ENCODE measurements at regions not wholly inside any gene's neighbourhood (a gene's known extent, or its start where the extent isn't known, plus 50 kb on each side); places are given as distances from the start of the nearest gene placed in this dataset.

- H3K27ac ChIP-seq (ENCODE audit: low read depth in 1 of 2, low read length in 2 of 2): no peak overlapping the region
- H3K27me3 ChIP-seq (ENCODE audit: control insufficient read depth in 4 of 4, insufficient read depth in 4 of 4, low read length in 3 of 4): peaks cover 0 to 5% (median 0%) of the 10 kb centered on the region in 4 donors
- H3K9ac ChIP-seq (ENCODE audit: low read depth in 1 of 2, low read length in 2 of 2): no peak overlapping the region
- H3K4me1 ChIP-seq (ENCODE audit: control insufficient read depth in 4 of 4, insufficient read depth in 4 of 4, low read length in 3 of 4): no peaks in the 10 kb centered on the region
- 54% methylated on average over 2 of the region's 2 CpGs for WGBS
- no peak overlapping the region for H3K4me3 ChIP-seq (ENCODE audit: low read depth in 1 of 3, low read length in 3 of 3)
- H3K9me3 ChIP-seq (ENCODE audit: control insufficient read depth in 4 of 4, low read length in 3 of 4): peaks cover 0 to 3% (median 0%) of the 10 kb centered on the region in 4 donors
- TF ChIP-seq HNF4A (conservative IDR thresholded peaks at IDR 0.05) (no peak), HNF4G (IDR thresholded peaks at IDR 0.05) (no peak), FOXA2 (IDR thresholded peaks at IDR 0.05) (no peak), GABPA (IDR thresholded peaks at IDR 0.05 in 1 of 2, conservative IDR thresholded peaks at IDR 0.05 in 1 of 2) (no peak), YY1 (IDR thresholded peaks at IDR 0.05) (no peak), FOXA1 (IDR thresholded peaks at IDR 0.05) (no peak)
- no peak for DNase-seq (ENCODE audit: low spot score)
- no peaks in the 10 kb centered on the region for H3K36me3 ChIP-seq (ENCODE audit: control insufficient read depth in 4 of 4, insufficient read depth in 3 of 4, low read depth in 1 of 4, low read length in 3 of 4)
These were observed 182.4 kb downstream of the KCTD12 start for GRCh38 chr13:76703621-76704288.

- Histone ChIP-seq H3K4me1 (ENCODE audit: control insufficient read depth in 4 of 4, insufficient read depth in 4 of 4, low read length in 3 of 4) (no peaks in the 10 kb centered on the region), H3K9me3 (ENCODE audit: control insufficient read depth in 4 of 4, low read length in 3 of 4) (peaks cover 0 to 3% (median 0%) of the 10 kb centered on the region in 4 donors), H3K27me3 (ENCODE audit: control insufficient read depth in 4 of 4, insufficient read depth in 4 of 4, low read length in 3 of 4) (peaks cover 0 to 5% (median 0%) of the 10 kb centered on the region in 4 donors), H3K36me3 (ENCODE audit: control insufficient read depth in 4 of 4, insufficient read depth in 3 of 4, low read depth in 1 of 4, low read length in 3 of 4) (no peaks in the 10 kb centered on the region), H3K27ac (ENCODE audit: low read depth in 1 of 2, low read length in 2 of 2) (no peak overlapping the region), H3K4me3 (ENCODE audit: low read depth in 1 of 3, low read length in 3 of 3) (no peak overlapping the region), H3K9ac (ENCODE audit: low read depth in 1 of 2, low read length in 2 of 2) (no peak overlapping the region)
- 78% methylated on average over 2 of the region's 2 CpGs for WGBS
- peak in 1 of 2 donors; percentile 5 for TF ChIP-seq RXRA (IDR thresholded peaks at IDR 0.05)
- TF ChIP-seq TAF1 (conservative IDR thresholded peaks at IDR 0.05): no peak
- no peak for DNase-seq (ENCODE audit: low spot score)
These were observed 183.0 kb downstream of the KCTD12 start for GRCh38 chr13:76703216-76703615.

- H3K27ac ChIP-seq (ENCODE audit: low read depth in 1 of 2, low read length in 2 of 2): no peak overlapping the region
- H3K36me3 ChIP-seq (ENCODE audit: control insufficient read depth in 4 of 4, insufficient read depth in 3 of 4, low read depth in 1 of 4, low read length in 3 of 4): no peaks in the 10 kb centered on the region
- peaks cover 0 to 5% (median 2%) of the 10 kb centered on the region in 4 donors for H3K27me3 ChIP-seq (ENCODE audit: control insufficient read depth in 4 of 4, insufficient read depth in 4 of 4, low read length in 3 of 4)
- no peak overlapping the region for H3K4me3 ChIP-seq (ENCODE audit: low read depth in 1 of 3, low read length in 3 of 3)
- no peak overlapping the region for H3K9ac ChIP-seq (ENCODE audit: low read depth in 1 of 2, low read length in 2 of 2)
- no peaks in the 10 kb centered on the region for H3K4me1 ChIP-seq (ENCODE audit: control insufficient read depth in 4 of 4, insufficient read depth in 4 of 4, low read length in 3 of 4)
- no peak for TF ChIP-seq YY1 (IDR thresholded peaks at IDR 0.05)
- no peak for TF ChIP-seq TAF1 (conservative IDR thresholded peaks at IDR 0.05)
- no peak for TF ChIP-seq FOXA2 (IDR thresholded peaks at IDR 0.05)
- TF ChIP-seq REST (IDR thresholded peaks at IDR 0.05): no peak
- no peak for TF ChIP-seq NR2F2 (IDR thresholded peaks at IDR 0.05)
- TF ChIP-seq ZBTB33 (IDR thresholded peaks at IDR 0.05): no peak
- TF ChIP-seq FOXA1 (IDR thresholded peaks at IDR 0.05): no peak
- TF ChIP-seq MAX (IDR thresholded peaks at IDR 0.05): no peak
- no peak for TF ChIP-seq SP1 (IDR thresholded peaks at IDR 0.05)
- TF ChIP-seq RXRA (IDR thresholded peaks at IDR 0.05): no peak
- TF ChIP-seq RAD21 (IDR thresholded peaks at IDR 0.05): no peak
- TF ChIP-seq ATF3 (IDR thresholded peaks at IDR 0.05): no peak
- TF ChIP-seq HNF4G (IDR thresholded peaks at IDR 0.05): no peak
- TF ChIP-seq GABPA (IDR thresholded peaks at IDR 0.05 in 1 of 2, conservative IDR thresholded peaks at IDR 0.05 in 1 of 2): no peak
- no peak for TF ChIP-seq CTCF (IDR thresholded peaks at IDR 0.05; ENCODE audit: low read depth, low read length, missing input control)
- TF ChIP-seq JUND (IDR thresholded peaks at IDR 0.05): no peak
- no peak for TF ChIP-seq HNF4A (conservative IDR thresholded peaks at IDR 0.05)
- TF ChIP-seq EGR1 (IDR thresholded peaks at IDR 0.05; ENCODE audit: low read depth in 2 of 2): no peak
- peaks cover 0 to 3% (median 0%) of the 10 kb centered on the region in 4 donors for H3K9me3 ChIP-seq (ENCODE audit: control insufficient read depth in 4 of 4, low read length in 3 of 4)
- no peak for DNase-seq (ENCODE audit: low spot score)
- 46% methylated on average over 2 of the region's 2 CpGs for WGBS
These were observed 188.9 kb downstream of the KCTD12 start for GRCh38 chr13:76697288-76697687.

All from liver (tissue), 8 donors.